ENCODE measurements at regions not wholly inside any gene's neighbourhood (a gene's known extent, or its start where the extent isn't known, plus 50 kb on each side); places are given as distances from the start of the nearest gene placed in this dataset.

DNA sequence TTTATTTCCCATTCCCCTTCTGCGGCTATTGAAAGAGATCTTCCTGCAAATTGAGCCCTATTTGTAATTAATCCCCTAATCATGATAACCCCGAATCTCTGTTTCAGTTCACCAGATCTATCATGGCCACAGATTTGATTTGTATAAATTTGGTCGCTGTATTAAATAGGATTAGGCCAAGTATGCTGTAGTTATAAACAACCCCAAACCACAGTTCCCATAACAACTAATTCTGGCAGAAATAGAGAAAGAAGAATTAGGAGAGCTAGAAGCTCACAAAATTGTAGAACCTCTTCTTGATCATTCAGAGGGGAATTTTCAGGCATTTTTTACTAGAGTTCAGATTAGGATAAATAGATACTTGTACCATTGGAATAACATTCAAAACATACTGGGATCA, 433.7 kb upstream of the TNP1 start:
- Histone ChIP-seq H3K27ac (ENCODE audit: low read length) (no peak overlapping the region), H3K27me3 (ENCODE audit: control insufficient read depth, insufficient read depth, low read length) (no peaks in the 10 kb centered on the region), H3K9me3 (ENCODE audit: control insufficient read depth, insufficient read depth, low read length) (no peaks in the 10 kb centered on the region; the same call in 1 of the 2 replicates), H3K4me1 (ENCODE audit: control insufficient read depth, insufficient read depth, low read length) (peaks cover 2% of the 10 kb centered on the region; the same call in 1 of the 2 replicates), H3K4me3 (ENCODE audit: low read length) (no peak overlapping the region), H3K36me3 (ENCODE audit: control insufficient read depth, insufficient read depth, low read length) (no peaks in the 10 kb centered on the region; the same call in 1 of the 2 replicates)
- no CpG with 5 or more reads among the region's 3 CpGs for WGBS (ENCODE audit: insufficient coverage, insufficient read length)
- DNase-seq (ENCODE audit: low read depth, low spot score): no peak

DNA sequence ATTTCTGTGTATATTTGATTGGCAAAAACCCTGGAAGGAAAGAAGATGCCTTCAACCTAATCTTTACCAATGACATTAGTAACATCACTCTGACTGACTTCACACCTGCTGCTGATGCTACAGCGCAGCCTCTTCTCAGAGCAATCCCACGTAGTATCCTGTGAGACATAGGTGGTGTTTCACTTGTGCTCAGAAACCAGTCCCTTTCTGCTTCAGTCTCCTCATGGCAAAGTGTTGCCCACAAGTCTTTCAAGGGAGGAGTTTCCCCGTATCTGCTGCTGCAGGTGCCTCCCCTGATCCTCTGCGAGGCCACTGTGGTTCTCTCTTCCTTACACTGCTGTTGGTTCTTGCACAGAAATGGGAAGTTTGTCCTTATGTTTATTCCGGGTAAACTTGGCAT, 433.2 kb upstream of the TNP1 start:
- no peak overlapping the region for H3K27ac ChIP-seq (ENCODE audit: low read length)
- H3K4me1 ChIP-seq (ENCODE audit: control insufficient read depth, insufficient read depth, low read length): peaks cover 2% of the 10 kb centered on the region; the same call in 1 of the 2 replicates
- WGBS (ENCODE audit: insufficient coverage, insufficient read length): no CpG with 5 or more reads among the region's 5 CpGs
- no peaks in the 10 kb centered on the region; the same call in 1 of the 2 replicates for H3K36me3 ChIP-seq (ENCODE audit: control insufficient read depth, insufficient read depth, low read length)
- no peak overlapping the region for H3K4me3 ChIP-seq (ENCODE audit: low read length)
- no peak for DNase-seq (ENCODE audit: low read depth, low spot score)
- no peaks in the 10 kb centered on the region for H3K27me3 ChIP-seq (ENCODE audit: control insufficient read depth, insufficient read depth, low read length)
- H3K9me3 ChIP-seq (ENCODE audit: control insufficient read depth, insufficient read depth, low read length): no peaks in the 10 kb centered on the region; the same call in 1 of the 2 replicates

DNA sequence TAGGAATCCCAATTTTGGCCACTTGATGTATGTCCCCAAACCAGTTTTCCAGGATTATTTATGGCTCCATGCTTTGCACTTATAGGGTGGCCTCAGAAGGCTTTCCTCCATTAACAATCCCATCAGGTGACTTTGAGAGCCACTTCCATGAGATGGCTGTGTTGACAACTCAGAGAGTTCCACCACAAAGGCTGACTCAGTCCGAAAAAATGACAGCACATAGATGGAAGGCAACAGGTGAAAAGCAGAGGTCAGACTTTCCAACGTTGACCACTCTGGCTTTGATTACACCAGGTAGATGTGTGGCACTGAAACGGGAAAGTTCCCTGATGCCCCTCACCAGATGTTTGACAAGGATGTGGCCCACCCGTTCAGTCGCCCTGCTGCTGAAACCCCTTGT, 431.4 kb upstream of the TNP1 start:
- Histone ChIP-seq H3K4me1 (ENCODE audit: control insufficient read depth, insufficient read depth, low read length) (peaks cover 2% of the 10 kb centered on the region; the same call in 1 of the 2 replicates), H3K36me3 (ENCODE audit: control insufficient read depth, insufficient read depth, low read length) (no peaks in the 10 kb centered on the region; the same call in 1 of the 2 replicates), H3K27ac (ENCODE audit: low read length) (no peak overlapping the region), H3K27me3 (ENCODE audit: control insufficient read depth, insufficient read depth, low read length) (no peaks in the 10 kb centered on the region), H3K9me3 (ENCODE audit: control insufficient read depth, insufficient read depth, low read length) (no peaks in the 10 kb centered on the region; the same call in 1 of the 2 replicates), H3K4me3 (ENCODE audit: low read length) (no peak overlapping the region)
- WGBS (ENCODE audit: insufficient coverage, insufficient read length): no CpG with 5 or more reads among the region's 5 CpGs
- DNase-seq (ENCODE audit: low read depth, low spot score): no peak

DNA sequence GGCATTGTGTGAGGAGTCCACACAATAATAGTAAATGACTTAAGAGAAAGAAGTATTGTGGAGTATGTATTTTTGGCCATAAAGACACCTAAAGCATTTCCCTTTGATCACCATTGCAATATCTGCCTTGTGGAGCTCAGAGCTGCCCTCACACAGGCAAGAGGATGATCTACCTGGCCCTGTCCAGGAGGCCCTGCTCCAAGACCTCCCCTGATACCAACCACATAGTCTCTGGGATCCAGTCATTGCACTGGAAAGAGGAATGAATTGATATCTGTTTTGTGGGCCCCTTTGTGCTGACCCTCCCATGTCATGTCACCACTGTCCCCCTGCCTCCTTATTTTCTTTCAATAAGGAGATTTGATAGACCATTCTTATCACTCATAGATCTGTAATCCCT, 430.6 kb upstream of the TNP1 start:
- no peaks in the 10 kb centered on the region; the same call in 1 of the 2 replicates for H3K36me3 ChIP-seq (ENCODE audit: control insufficient read depth, insufficient read depth, low read length)
- no peak for DNase-seq (ENCODE audit: low read depth, low spot score)
- H3K9me3 ChIP-seq (ENCODE audit: control insufficient read depth, insufficient read depth, low read length): no peaks in the 10 kb centered on the region; the same call in 1 of the 2 replicates
- no peak overlapping the region for H3K27ac ChIP-seq (ENCODE audit: low read length)
- H3K4me3 ChIP-seq (ENCODE audit: low read length): no peak overlapping the region
- no peaks in the 10 kb centered on the region for H3K27me3 ChIP-seq (ENCODE audit: control insufficient read depth, insufficient read depth, low read length)
- H3K4me1 ChIP-seq (ENCODE audit: control insufficient read depth, insufficient read depth, low read length): peaks cover 2% of the 10 kb centered on the region; the same call in 1 of the 2 replicates

DNA sequence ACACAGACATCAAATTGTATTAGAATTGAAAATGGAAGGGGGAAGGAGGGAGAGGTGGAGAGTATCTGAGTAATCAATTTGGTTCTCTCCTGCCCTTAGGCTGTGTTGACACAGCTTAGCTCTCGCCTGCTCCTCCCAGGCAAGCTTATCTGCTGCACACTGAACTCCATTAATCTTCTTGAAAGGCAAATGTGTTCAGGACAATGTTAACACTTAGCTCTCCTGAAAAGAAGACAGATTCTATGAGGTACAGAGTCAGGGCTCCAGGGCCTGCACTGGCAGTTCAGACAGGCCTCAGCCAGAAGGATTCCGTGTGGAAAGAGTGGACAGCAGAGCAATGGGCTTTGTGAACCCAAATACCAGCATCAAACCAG, 430.0 kb upstream of the TNP1 start:
- H3K9me3 ChIP-seq (ENCODE audit: control insufficient read depth, insufficient read depth, low read length): no peaks in the 10 kb centered on the region; the same call in 1 of the 2 replicates
- H3K27me3 ChIP-seq (ENCODE audit: control insufficient read depth, insufficient read depth, low read length): no peaks in the 10 kb centered on the region
- no peak for DNase-seq (ENCODE audit: low read depth, low spot score)
- H3K36me3 ChIP-seq (ENCODE audit: control insufficient read depth, insufficient read depth, low read length): no peaks in the 10 kb centered on the region; the same call in 1 of the 2 replicates
- no CpG with 5 or more reads among the region's 2 CpGs for whole genome bisulfite sequencing (ENCODE audit: insufficient coverage, insufficient read length)
- H3K27ac ChIP-seq (ENCODE audit: low read length): no peak overlapping the region
- peaks cover 2% of the 10 kb centered on the region; the same call in 1 of the 2 replicates for H3K4me1 ChIP-seq (ENCODE audit: control insufficient read depth, insufficient read depth, low read length)
- H3K4me3 ChIP-seq (ENCODE audit: low read length): no peak overlapping the region

DNA sequence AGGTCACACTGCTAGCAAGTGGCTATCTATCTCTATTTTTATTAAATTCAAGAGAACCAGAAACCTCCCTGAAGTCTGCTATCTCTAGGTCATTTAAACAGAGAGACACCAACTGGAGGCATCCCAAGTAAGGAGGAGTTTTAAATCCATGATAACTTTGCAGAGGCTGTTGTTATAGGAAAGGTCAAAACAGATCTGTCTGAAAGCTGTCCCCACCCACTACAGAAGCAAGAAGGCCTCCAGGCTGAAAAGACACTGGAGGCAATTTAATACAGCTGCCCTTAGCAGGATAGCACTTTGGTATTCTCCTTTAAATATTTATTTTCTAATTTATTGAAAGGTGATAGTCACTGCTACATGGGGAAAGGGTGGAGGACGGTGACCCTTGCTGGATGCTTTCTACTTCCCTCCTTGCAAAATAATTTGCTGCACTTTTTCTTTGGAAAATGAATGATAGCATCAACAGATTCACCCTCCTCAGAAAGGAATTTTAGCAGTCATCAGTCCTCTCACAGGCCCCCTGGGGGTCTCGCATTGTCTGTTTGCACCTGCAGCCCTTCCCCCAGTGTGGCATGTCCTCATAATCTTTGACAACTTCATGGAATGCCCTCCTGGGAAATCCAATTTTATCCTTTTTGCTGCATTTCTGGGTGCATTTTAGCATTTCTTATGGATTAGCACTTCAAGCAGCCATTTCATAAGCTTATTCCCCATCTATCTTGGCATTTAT, 429.5 kb upstream of the TNP1 start:
- H3K27me3 ChIP-seq (ENCODE audit: control insufficient read depth, insufficient read depth, low read length): no peaks in the 10 kb centered on the region
- no CpG with 5 or more reads among the region's 2 CpGs for WGBS (ENCODE audit: insufficient coverage, insufficient read length)
- H3K36me3 ChIP-seq (ENCODE audit: control insufficient read depth, insufficient read depth, low read length): no peaks in the 10 kb centered on the region; the same call in 1 of the 2 replicates
- no peak overlapping the region for H3K4me3 ChIP-seq (ENCODE audit: low read length)
- no peak for DNase-seq (ENCODE audit: low read depth, low spot score)
- H3K9me3 ChIP-seq (ENCODE audit: control insufficient read depth, insufficient read depth, low read length): no peaks in the 10 kb centered on the region; the same call in 1 of the 2 replicates
- H3K4me1 ChIP-seq (ENCODE audit: control insufficient read depth, insufficient read depth, low read length): peaks cover 2% of the 10 kb centered on the region; the same call in 1 of the 2 replicates
- H3K27ac ChIP-seq (ENCODE audit: low read length): no peak overlapping the region

DNA sequence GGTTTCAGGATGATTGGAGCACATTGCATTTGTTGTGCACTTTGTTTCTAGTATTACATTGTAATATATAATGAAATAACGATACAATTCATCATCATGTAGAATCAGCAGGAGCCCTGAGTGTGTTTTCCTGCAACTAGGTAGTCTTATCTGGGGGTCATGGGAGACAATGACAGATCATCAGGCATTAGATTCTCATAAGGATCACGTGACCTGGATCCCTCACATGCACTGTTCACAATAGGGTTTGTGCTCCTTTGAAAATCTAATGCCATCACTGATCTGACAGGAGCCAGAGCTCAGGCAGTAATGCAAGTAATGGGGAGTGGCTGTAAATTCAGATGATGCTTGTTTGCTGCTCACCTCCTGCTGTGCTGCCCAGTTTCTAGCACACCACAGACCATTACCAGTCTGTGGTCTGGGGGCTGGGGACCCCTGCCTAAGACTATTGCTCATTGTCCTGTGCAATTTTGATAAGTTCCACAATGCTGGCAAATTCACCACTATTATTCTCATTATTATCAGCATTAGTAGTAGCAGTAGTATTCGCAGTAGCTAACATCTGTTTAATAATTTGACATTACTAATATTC, 428.7 kb upstream of the TNP1 start:
- no peak overlapping the region for H3K27ac ChIP-seq (ENCODE audit: low read length)
- H3K27me3 ChIP-seq (ENCODE audit: control insufficient read depth, insufficient read depth, low read length): no peaks in the 10 kb centered on the region
- H3K9me3 ChIP-seq (ENCODE audit: control insufficient read depth, insufficient read depth, low read length): no peaks in the 10 kb centered on the region; the same call in 1 of the 2 replicates
- WGBS (ENCODE audit: insufficient coverage, insufficient read length): no CpG with 5 or more reads among the region's 3 CpGs
- peaks cover 2% of the 10 kb centered on the region; the same call in 1 of the 2 replicates for H3K4me1 ChIP-seq (ENCODE audit: control insufficient read depth, insufficient read depth, low read length)
- DNase-seq (ENCODE audit: low read depth, low spot score): no peak
- no peak overlapping the region for H3K4me3 ChIP-seq (ENCODE audit: low read length)
- H3K36me3 ChIP-seq (ENCODE audit: control insufficient read depth, insufficient read depth, low read length): no peaks in the 10 kb centered on the region; the same call in 1 of the 2 replicates

DNA sequence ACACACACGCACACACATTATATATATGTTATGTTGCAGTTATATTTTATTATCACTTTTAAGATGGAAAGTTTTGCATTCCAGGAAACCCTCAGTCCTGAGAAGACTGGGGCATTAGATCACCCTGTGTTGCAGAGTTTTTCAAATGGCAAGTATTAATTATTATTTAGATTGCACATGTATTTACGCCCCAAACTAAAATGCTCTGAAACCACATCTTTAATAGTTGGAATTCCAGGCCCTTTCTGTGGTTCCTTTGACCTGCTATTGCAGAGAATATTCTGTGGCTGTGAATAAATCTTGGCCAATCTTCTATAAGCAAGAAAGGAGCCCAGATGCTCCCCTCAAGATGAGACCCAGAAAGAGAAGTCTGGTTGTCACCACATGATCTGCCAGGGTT, 427.0 kb upstream of the TNP1 start:
- no peaks in the 10 kb centered on the region; the same call in 1 of the 2 replicates for H3K36me3 ChIP-seq (ENCODE audit: control insufficient read depth, insufficient read depth, low read length)
- peaks cover 2% of the 10 kb centered on the region; the same call in 1 of the 2 replicates for H3K4me1 ChIP-seq (ENCODE audit: control insufficient read depth, insufficient read depth, low read length)
- H3K27me3 ChIP-seq (ENCODE audit: control insufficient read depth, insufficient read depth, low read length): no peaks in the 10 kb centered on the region
- H3K9me3 ChIP-seq (ENCODE audit: control insufficient read depth, insufficient read depth, low read length): no peaks in the 10 kb centered on the region; the same call in 1 of the 2 replicates
- no peak overlapping the region for H3K27ac ChIP-seq (ENCODE audit: low read length)
- no peak for DNase-seq (ENCODE audit: low read depth, low spot score)
- H3K4me3 ChIP-seq (ENCODE audit: low read length): no peak overlapping the region
- WGBS (ENCODE audit: insufficient coverage, insufficient read length): no CpG with 5 or more reads among the region's 2 CpGs

DNA sequence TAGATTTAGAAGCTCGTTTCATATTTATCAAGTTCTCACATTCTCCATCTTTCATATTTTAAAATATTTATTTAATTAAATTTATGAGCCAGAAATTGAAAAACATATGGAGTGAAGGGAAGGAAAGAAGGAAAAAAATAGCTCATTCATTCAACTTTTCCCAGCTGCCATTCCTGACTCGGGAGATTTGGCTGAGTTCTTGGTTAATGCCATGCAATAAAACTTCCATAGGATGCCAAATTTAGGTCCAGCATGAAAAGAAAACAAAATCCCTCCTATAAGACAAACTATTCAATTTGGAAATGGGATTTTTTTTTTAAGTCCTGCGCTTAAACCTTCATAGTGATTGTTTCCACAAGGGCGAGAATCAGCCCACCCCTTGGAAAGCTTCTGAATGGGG, 426.1 kb upstream of the TNP1 start:
- no peak overlapping the region for H3K4me3 ChIP-seq (ENCODE audit: low read length)
- H3K9me3 ChIP-seq (ENCODE audit: control insufficient read depth, insufficient read depth, low read length): no peaks in the 10 kb centered on the region; the same call in 1 of the 2 replicates
- H3K27me3 ChIP-seq (ENCODE audit: control insufficient read depth, insufficient read depth, low read length): no peaks in the 10 kb centered on the region
- H3K27ac ChIP-seq (ENCODE audit: low read length): no peak overlapping the region
- no peak for DNase-seq (ENCODE audit: low read depth, low spot score)
- WGBS (ENCODE audit: insufficient coverage, insufficient read length): 100% methylated on average over 1 of the region's 4 CpGs
- peaks cover 2% of the 10 kb centered on the region; the same call in 1 of the 2 replicates for H3K4me1 ChIP-seq (ENCODE audit: control insufficient read depth, insufficient read depth, low read length)
- H3K36me3 ChIP-seq (ENCODE audit: control insufficient read depth, insufficient read depth, low read length): no peaks in the 10 kb centered on the region; the same call in 1 of the 2 replicates

DNA sequence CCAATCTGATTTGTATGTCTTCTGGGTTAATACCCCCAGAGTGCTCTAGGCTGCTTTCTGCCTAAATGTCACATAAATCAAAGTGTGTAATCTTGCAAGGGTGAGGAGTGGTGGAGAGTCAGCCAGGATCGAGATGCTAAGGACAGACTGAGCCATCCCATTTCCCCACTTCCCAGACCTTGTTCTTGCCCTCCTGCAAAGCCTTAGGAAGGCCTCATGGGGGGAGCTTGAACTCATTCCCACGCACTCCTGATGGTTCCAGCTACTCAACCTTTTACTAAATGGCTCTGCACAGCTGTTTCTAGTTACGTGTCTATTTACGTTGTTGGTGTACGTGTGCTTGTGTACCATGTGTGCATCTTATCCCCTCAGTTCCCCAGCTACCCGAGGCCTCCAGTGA, 423.6 kb upstream of the TNP1 start:
- Histone ChIP-seq H3K27ac (ENCODE audit: low read length) (no peak overlapping the region), H3K27me3 (ENCODE audit: control insufficient read depth, insufficient read depth, low read length) (peaks cover 6% of the 10 kb centered on the region; the same call in 1 of the 2 replicates), H3K4me3 (ENCODE audit: low read length) (no peak overlapping the region), H3K36me3 (ENCODE audit: control insufficient read depth, insufficient read depth, low read length) (no peaks in the 10 kb centered on the region), H3K4me1 (ENCODE audit: control insufficient read depth, insufficient read depth, low read length) (no peaks in the 10 kb centered on the region), H3K9me3 (ENCODE audit: control insufficient read depth, insufficient read depth, low read length) (no peaks in the 10 kb centered on the region; the same call in 1 of the 2 replicates)
- no CpG with 5 or more reads among the region's 6 CpGs for WGBS (ENCODE audit: insufficient coverage, insufficient read length)
- DNase-seq (ENCODE audit: low read depth, low spot score): no peak
